GM23338 (cell line): ENCODE measurements at regions not wholly inside any gene's neighbourhood (a gene's known extent, or its start where the extent isn't known, plus 50 kb on each side); places are given as distances from the start of the nearest gene placed in this dataset.

Experiments used
- ATAC-seq: fragments of 200-7000 bp; cut with Tn5 transposase; 3 replicates; pipeline ENCODE4 v1.9.1; 2020
- DNase-seq: peaks from one replicate; pipeline ENCODE4 v3.0.0-alpha.2; 2015; ENCODE audit warnings: low spot score
- H2AFZ ChIP-seq: fragments of 200-600 bp; sonication (generic); 2 replicates; pipeline ENCODE4 v1.8.0; 2016; ENCODE audit warnings: antibody characterized with exemption, mild to moderate bottlenecking, moderate library complexity
- H3F3A ChIP-seq: fragments of 200-600 bp; sonication (generic); replicated peaks from 2 replicates; pipeline ENCODE4 v1.8.0; 2017; ENCODE audit warnings: antibody characterized with exemption, mixed run types, low read depth
- H3K27ac ChIP-seq: fragments of 200-600 bp; sonication (generic); 2 replicates; pipeline ENCODE4 v1.6.1; 2016; ENCODE audit warnings: low read depth
- H3K27me3 ChIP-seq: fragments of 200-600 bp; sonication (generic); 2 replicates; pipeline ENCODE4 v1.8.0; 2016; ENCODE audit warnings: mild to moderate bottlenecking, mixed run types, moderate library complexity; ENCODE audit not compliant: insufficient read depth
- H3K36me3 ChIP-seq: fragments of 200-600 bp; sonication (generic); 2 replicates; pipeline ENCODE4 v1.8.0; 2016; ENCODE audit warnings: mild to moderate bottlenecking; ENCODE audit not compliant: insufficient read depth
- H3K4me1 ChIP-seq: fragments of 200-600 bp; sonication (generic); 2 replicates; pipeline ENCODE4 v1.8.0; 2016; ENCODE audit warnings: mild to moderate bottlenecking, moderate library complexity; ENCODE audit not compliant: insufficient read depth
- H3K4me2 ChIP-seq: fragments of 200-600 bp; sonication (generic); 2 replicates; pipeline ENCODE4 v1.7.1; 2017; ENCODE audit warnings: mixed run types
- H3K4me3 ChIP-seq: fragments of 200-600 bp; sonication (generic); 2 replicates; pipeline ENCODE4 v1.6.1; 2016; ENCODE audit warnings: mixed run types
- H3K79me2 ChIP-seq: fragments of 200-600 bp; sonication (generic); replicated peaks from 2 replicates; pipeline ENCODE4 v1.8.0; 2017; ENCODE audit warnings: mild to moderate bottlenecking; ENCODE audit not compliant: insufficient read depth
- H3K9me2 ChIP-seq: fragments of 200-600 bp; sonication (generic); 2 replicates; pipeline ENCODE4 v1.8.0; 2017; ENCODE audit not compliant: insufficient read depth
- H4K20me1 ChIP-seq: fragments of 200-600 bp; sonication (generic); replicated peaks from 2 replicates; pipeline ENCODE4 v1.8.0; 2017; ENCODE audit warnings: mild to moderate bottlenecking; ENCODE audit not compliant: insufficient read depth
- H3K27ac Mint-ChIP-seq: 2 replicates; pipeline ENCODE4 v1.8.0; 2020; ENCODE audit warnings: inconsistent platforms, mild to moderate bottlenecking, moderate library complexity, mixed read lengths
- H3K27me3 Mint-ChIP-seq: 3 replicates; pipeline ENCODE4 v1.8.0; 2022; ENCODE audit warnings: low read depth, mild to moderate bottlenecking, moderate library complexity, mixed read lengths, inconsistent platforms; ENCODE audit not compliant: insufficient read depth, poor library complexity
- H3K36me3 Mint-ChIP-seq: 3 replicates; pipeline ENCODE4 v1.8.0; 2021; ENCODE audit warnings: low read depth, mild to moderate bottlenecking, inconsistent platforms, moderate library complexity, mixed read lengths
- H3K4me1 Mint-ChIP-seq: 3 replicates; pipeline ENCODE4 v1.8.0; 2020; ENCODE audit warnings: mild to moderate bottlenecking, inconsistent platforms, mixed read lengths
- H3K4me3 Mint-ChIP-seq: 3 replicates; pipeline ENCODE4 v1.8.0; 2021; ENCODE audit warnings: moderate library complexity, mild to moderate bottlenecking, inconsistent platforms, mixed read lengths
- H3K9me3 Mint-ChIP-seq: 3 replicates; pipeline ENCODE4 v1.8.0; 2020; ENCODE audit warnings: moderate library complexity, mild to moderate bottlenecking, inconsistent platforms, mixed read lengths
- CREB1 ChIP-seq: fragments of 250-450 bp; sonication (Bioruptor Pico); IDR thresholded peaks from 2 replicates; pipeline ENCODE4 v1.5.0; 2020; ENCODE audit warnings: low read depth, mild to moderate bottlenecking, moderate library complexity
- CTCF ChIP-seq, 2 experiments: fragments of 200-600 bp in 1 of 2; sonication (generic) in 1 of 2; conservative IDR thresholded peaks; 2 replicates each; pipeline versions ENCODE4 v1.5.1 to v1.6.1; 2016 to 2017; ENCODE audit warnings: antibody characterized with exemption in 2 of 2, low read depth in 2 of 2, mild to moderate bottlenecking in 2 of 2, moderate library complexity in 1 of 2
- ETS1 ChIP-seq: IDR thresholded peaks from 2 replicates; pipeline ENCODE4 v1.6.1; 2016; ENCODE audit warnings: antibody characterized with exemption
- EZH2 ChIP-seq: fragments of 200-600 bp; sonication (generic); IDR thresholded peaks from one replicate; pipeline ENCODE4 v1.8.0; 2017; ENCODE audit warnings: antibody characterized with exemption, mild to moderate bottlenecking, low read depth; ENCODE audit not compliant: unreplicated experiment
- EZH2phosphoT487 ChIP-seq: fragments of 200-600 bp; sonication (generic); IDR thresholded peaks from one replicate; pipeline ENCODE4 v1.8.1; 2018; ENCODE audit warnings: antibody characterized with exemption; ENCODE audit not compliant: unreplicated experiment
- JUNB ChIP-seq: IDR thresholded peaks from one replicate; pipeline ENCODE4 v1.6.1; 2016; ENCODE audit warnings: antibody characterized with exemption; ENCODE audit not compliant: unreplicated experiment
- NANOG ChIP-seq: IDR thresholded peaks from 2 replicates; pipeline ENCODE4 v1.6.1; 2016; ENCODE audit warnings: antibody characterized with exemption, borderline replicate concordance
- POLR2AphosphoS5 ChIP-seq: IDR thresholded peaks from 2 replicates; pipeline ENCODE4 v1.6.1; 2016; ENCODE audit warnings: antibody characterized with exemption, low read depth
- REST ChIP-seq: IDR thresholded peaks from one replicate; pipeline ENCODE4 v1.6.1; 2018; ENCODE audit warnings: antibody characterized with exemption; ENCODE audit not compliant: unreplicated experiment
- STAT1 ChIP-seq: IDR thresholded peaks from one replicate; pipeline ENCODE4 v1.6.1; 2016; ENCODE audit warnings: antibody characterized with exemption; ENCODE audit not compliant: unreplicated experiment
- ZNF114 ChIP-seq: fragments of 250-450 bp; sonication (Bioruptor Pico); IDR thresholded peaks from 2 replicates; pipeline ENCODE4 v1.5.0; 2020; ENCODE audit warnings: mild to moderate bottlenecking, moderate library complexity
- ZNF331 ChIP-seq: fragments of 250-450 bp; sonication (Bioruptor Pico); IDR thresholded peaks from 2 replicates; pipeline ENCODE4 v1.5.0; 2020; ENCODE audit warnings: low read depth, mild to moderate bottlenecking, moderate library complexity
- ZNF462 ChIP-seq: fragments of 250-450 bp; sonication (Bioruptor Pico); IDR thresholded peaks from 2 replicates; pipeline ENCODE4 v1.5.0; 2020; ENCODE audit warnings: mild to moderate bottlenecking, moderate library complexity

GRCh38 chr9:97748525-97748924 lies 51.4 kb upstream of the XPA start:
- no peaks in the 10 kb centered on the region for H3F3A ChIP-seq
- Mint-ChIP-seq H3K27ac (no peak overlapping the region), H3K4me3 (no peak overlapping the region), H3K27me3 (peaks cover 8% of the 10 kb centered on the region), H3K36me3 (0 out of 3 replicates have a peak, but pooled peaks cover under 1% of the 10 kb centered on the region), H3K4me1 (no peaks in the 10 kb centered on the region; the same call in 1 of the 3 replicates), H3K9me3 (peaks cover 3% of the 10 kb centered on the region; the same call in 2 of the 3 replicates)
- 0 out of 2 replicates have a peak, but pooled peaks cover 3% of the 10 kb centered on the region for H3K9me2 ChIP-seq
- no peak overlapping the region for H3K4me2 ChIP-seq
- peaks cover 12% of the 10 kb centered on the region; the same call in 1 of the 2 replicates for H3K27me3 ChIP-seq
- H3K79me2 ChIP-seq, result no peaks in the 10 kb centered on the region
- H3K27ac ChIP-seq, result no peak overlapping the region
- H3K4me1 ChIP-seq, result no peaks in the 10 kb centered on the region
- no peak for TF ChIP-seq REST
- TF ChIP-seq ZNF114, result no peak
- TF ChIP-seq ZNF462 (CRISPR knock-in tag), result no peak
- no peak for TF ChIP-seq ZNF331 (CRISPR knock-in tag)
- no peak for TF ChIP-seq EZH2phosphoT487
- TF ChIP-seq EZH2, result no peak
- no peak for TF ChIP-seq CTCF (conservative IDR thresholded peaks at IDR 0.05; ENCODE audit: low read depth in 2 of 2)
- no peak for TF ChIP-seq NANOG
- TF ChIP-seq JUNB, result no peak
- no peak for TF ChIP-seq STAT1
- TF ChIP-seq CREB1, result no peak
- no peak for TF ChIP-seq POLR2AphosphoS5
- TF ChIP-seq ETS1, result no peak
- no peaks in the 10 kb centered on the region for H3K36me3 ChIP-seq
- no peak overlapping the region for H3K4me3 ChIP-seq
- H2AFZ ChIP-seq, result no peak overlapping the region
- ATAC-seq (no peak), DNase-seq (no peak)
- no peaks in the 10 kb centered on the region for H4K20me1 ChIP-seq
